ENCODE measurements at regions not wholly inside any gene's neighbourhood (a gene's known extent, or its start where the extent isn't known, plus 50 kb on each side); places are given as distances from the start of the nearest gene placed in this dataset.

DNA sequence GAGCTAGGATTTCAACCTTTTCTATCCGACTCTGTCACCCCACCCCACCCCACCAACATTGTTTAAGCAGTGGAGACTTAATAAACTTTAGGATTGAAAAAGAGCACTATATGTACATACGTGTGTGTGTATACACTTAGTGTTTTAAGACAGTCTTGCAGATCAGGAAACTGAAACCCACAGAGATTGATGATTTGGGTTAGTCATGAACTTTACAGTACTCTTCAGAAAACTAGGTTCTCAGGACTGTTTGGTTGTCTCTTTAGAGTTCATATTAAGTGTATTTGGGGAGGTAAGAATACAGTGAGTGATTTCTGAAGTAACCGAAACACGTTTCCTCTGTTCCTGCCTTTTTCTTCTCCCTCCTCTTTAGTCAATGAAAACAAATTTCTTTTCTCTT, 1043.1 kb downstream of the TLE1 start:
- TF ChIP-seq, protein P1, sequence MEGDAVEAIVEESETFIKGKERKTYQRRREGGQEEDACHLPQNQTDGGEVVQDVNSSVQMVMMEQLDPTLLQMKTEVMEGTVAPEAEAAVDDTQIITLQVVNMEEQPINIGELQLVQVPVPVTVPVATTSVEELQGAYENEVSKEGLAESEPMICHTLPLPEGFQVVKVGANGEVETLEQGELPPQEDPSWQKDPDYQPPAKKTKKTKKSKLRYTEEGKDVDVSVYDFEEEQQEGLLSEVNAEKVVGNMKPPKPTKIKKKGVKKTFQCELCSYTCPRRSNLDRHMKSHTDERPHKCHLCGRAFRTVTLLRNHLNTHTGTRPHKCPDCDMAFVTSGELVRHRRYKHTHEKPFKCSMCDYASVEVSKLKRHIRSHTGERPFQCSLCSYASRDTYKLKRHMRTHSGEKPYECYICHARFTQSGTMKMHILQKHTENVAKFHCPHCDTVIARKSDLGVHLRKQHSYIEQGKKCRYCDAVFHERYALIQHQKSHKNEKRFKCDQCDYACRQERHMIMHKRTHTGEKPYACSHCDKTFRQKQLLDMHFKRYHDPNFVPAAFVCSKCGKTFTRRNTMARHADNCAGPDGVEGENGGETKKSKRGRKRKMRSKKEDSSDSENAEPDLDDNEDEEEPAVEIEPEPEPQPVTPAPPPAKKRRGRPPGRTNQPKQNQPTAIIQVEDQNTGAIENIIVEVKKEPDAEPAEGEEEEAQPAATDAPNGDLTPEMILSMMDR (IDR thresholded peaks at IDR 0.05), result no peak
- no peak for TF ChIP-seq POLR2A (IDR thresholded peaks at IDR 0.05)
